ENCODE measurements at regions not wholly inside any gene's neighbourhood (a gene's known extent, or its start where the extent isn't known, plus 50 kb on each side); places are given as distances from the start of the nearest gene placed in this dataset.
"Not testable (repeated sequence)": the region's sequence is repeated elsewhere in the genome, so short reads cannot be mapped to it uniquely, and the experiment has no call there.

DNA sequence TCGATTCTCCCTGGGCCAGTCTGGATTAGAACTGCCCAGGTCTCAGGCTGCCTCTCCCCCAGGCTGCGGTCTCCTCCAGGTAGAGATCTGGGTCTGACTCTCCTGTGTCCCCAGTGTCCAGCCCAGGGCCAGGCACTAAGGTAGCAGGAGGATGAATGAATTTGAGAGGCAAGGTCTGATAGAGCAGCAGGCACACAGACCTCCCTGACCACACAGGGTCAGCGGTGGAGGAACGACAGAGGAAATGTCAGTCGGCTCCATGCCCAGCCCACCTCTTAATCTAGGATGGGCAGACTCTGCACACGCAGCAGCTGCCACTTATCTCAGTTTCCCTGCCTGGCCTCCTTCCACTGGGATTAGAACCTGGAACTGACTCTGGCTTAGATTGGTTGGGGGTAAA lies 272.7 kb upstream of the MVB12B start:
- in situ Hi-C loops (cut with HindIII; ENCODE audit: low sequenced_read_pairs), result no loop called here
- no peak for DNase-seq (ENCODE audit: low spot score)

DNA sequence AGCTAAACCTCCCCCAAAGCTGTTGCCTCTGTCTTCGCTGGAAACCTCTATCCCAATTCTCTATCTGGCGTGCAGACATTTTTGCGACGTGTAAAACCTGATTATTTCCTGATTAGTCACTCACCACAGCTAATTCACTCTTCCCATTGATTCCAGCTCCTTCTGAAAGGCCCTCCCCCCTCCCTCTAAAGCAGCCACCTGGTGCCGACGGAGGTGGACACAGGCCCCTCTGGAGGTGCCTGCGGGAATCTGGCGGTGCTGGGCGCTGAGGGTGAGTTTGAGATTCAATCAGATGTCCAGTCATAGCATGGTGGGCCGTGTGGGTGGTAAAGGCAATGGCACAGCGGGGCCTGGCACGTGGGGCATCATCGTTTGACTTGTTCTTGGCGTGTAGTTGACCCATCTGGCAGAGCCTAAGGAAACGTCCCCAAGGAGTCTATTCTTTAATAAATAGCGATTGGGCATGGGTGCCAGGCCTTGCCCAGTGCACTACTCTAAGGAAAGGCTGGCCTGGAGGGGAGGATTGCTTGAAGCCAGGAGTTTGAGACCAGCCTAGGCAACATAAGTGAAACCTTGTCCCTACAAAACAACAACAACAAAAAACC lies 271.1 kb upstream of the MVB12B start:
- in situ Hi-C loops (cut with HindIII; ENCODE audit: low sequenced_read_pairs), result no loop called here
- no peak for DNase-seq (ENCODE audit: low spot score)

- DNase-seq (ENCODE audit: low spot score), result no peak
- in situ Hi-C loops (cut with HindIII; ENCODE audit: low sequenced_read_pairs), result no loop called here
Observed at GRCh38 chr9:126056312-126057021, 270.2 kb upstream of the MVB12B start.

- no peak for DNase-seq (ENCODE audit: low spot score)
- in situ Hi-C loops (cut with HindIII; ENCODE audit: low sequenced_read_pairs), result no loop called here
Observed at GRCh38 chr9:126057121-126057825, 269.4 kb upstream of the MVB12B start.

DNA sequence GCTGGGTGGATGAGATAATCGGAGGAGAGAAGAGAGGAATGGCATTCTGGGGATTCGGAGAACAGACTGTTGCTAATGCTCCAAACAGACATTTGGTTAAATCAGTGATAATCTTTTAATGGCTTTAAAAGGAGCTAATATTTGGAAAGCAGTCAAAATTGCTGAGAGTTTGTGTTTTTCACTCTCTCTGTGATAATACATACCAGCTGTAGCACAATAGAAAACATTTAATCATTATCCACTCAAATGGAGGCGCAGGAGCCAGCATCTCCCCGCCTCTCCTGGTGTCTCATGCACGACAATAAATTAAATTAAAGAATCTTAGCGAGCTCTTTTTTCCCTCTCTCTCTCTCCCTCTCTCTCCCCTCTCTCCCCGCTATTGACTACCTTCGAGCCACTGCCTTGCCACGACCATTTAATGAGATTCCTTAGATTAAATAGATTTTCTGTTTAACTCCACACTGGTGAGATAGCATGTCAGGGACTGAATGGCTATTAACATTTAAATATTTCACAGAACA lies 268.6 kb upstream of the MVB12B start:
- no peak for DNase-seq (ENCODE audit: low spot score)
- in situ Hi-C loops (cut with HindIII; ENCODE audit: low sequenced_read_pairs), result no loop called here

GRCh38 chr9:126058591-126058990 lies 268.0 kb upstream of the MVB12B start:
- DNase-seq (ENCODE audit: low spot score), result no peak
- in situ Hi-C loops (cut with HindIII; ENCODE audit: low sequenced_read_pairs), result no loop called here

GRCh38 chr9:126061575-126061974 lies 265.1 kb upstream of the MVB12B start:
- in situ Hi-C loops (cut with HindIII; ENCODE audit: low sequenced_read_pairs), result no loop called here
- no peak for DNase-seq (ENCODE audit: low spot score)

DNA sequence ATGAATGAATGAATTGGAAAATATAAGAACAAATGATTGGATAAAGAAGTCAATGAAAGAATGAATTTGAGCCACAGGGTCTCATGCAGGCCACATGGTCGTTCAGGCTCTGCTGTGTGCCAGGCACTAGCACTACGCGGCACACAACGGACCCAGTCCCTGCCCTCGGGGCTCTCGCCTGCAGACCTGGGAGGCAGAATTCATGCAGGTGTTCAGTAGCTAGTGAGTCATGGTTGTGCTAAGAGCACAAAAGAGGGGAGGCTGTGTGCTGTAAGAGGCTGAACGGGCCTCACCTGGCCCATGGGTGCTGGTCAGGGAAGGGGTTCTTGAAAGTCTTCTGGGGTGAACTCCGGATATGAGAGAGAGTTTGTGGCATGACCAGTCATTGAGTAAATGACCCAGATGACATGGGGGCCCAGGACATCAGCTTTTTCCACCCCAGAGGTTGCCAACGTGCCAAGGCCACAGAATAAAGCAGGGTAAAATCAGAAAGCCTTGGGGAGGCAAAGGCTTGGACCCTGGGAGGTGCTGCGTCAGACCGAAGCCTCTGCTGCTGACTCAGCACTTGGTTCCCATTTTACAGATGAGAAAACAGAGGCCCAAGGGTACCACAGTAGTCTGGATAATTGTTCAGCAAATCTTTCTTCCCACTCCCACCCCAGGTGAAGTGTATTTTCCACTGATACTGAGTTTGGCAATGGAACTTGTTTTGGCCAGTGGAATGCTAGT lies 264.3 kb upstream of the MVB12B start:
- no peak for DNase-seq (ENCODE audit: low spot score)
- in situ Hi-C loops (cut with HindIII; ENCODE audit: low sequenced_read_pairs), result no loop called here

DNA sequence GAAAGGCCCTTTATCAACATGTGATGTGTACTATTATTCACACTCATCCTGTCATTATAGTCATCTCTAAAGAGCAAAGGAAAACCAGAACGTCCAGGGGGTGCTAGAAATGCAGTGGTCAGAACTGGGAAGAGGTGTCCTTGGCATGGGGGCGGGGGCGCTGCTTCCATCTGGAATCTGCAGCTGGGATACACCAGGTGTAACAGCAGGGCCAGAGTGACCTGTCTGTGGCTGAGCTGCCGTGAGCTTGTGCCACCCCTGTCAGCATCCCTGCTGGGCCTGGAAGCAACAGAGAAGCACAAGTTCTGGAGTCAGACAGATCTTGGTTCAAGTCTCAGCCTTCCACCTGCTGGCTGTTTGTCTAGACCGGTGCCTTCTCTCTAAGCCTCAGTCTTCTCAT lies 263.3 kb upstream of the MVB12B start:
- no peak for DNase-seq (ENCODE audit: low spot score)
- in situ Hi-C loops (cut with HindIII; ENCODE audit: low sequenced_read_pairs), result no loop called here

- no peak for DNase-seq (ENCODE audit: low spot score)
- in situ Hi-C loops (cut with HindIII; ENCODE audit: low sequenced_read_pairs), result no loop called here
Observed at GRCh38 chr9:126066131-126066530, 260.5 kb upstream of the MVB12B start.

- in situ Hi-C loops (cut with HindIII; ENCODE audit: low sequenced_read_pairs), result no loop called here
- no peak for DNase-seq (ENCODE audit: low spot score)
Observed at GRCh38 chr9:126067031-126067734, 259.4 kb upstream of the MVB12B start.

DNA sequence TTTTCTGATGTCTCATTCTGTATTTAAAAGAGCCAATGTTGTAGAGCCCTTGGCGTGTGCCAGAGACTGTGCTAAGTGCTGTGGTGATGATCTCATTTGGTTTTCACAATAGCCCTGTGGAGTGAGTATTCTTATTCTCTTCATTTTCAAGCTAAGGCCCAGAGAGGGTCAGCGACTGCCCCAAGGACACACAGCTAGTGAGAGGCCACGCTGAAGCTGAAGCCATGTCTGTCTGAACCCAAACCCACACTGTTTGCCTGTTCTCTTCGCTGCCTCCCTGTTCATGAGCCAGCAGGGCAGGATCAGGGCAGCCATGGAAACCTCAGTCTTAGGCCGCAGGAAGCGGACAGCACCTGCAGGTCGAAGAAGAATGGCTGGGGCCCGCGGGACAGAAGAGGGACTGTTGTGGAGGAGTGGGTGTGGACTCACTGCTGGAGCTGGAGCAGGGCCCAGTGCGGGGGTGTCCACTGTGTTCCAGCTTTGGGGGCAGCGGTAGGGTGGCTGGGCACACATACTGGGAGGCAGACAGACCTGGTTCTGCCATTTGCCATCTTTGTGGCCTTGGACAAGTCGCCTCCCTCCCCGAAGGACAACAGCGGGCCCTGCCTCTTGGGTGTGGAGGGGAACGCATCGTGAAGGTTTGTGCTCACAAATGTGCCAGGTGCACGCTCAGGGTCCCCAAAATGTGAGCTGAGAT lies 257.9 kb upstream of the MVB12B start:
- in situ Hi-C loops (cut with HindIII; ENCODE audit: low sequenced_read_pairs), result no loop called here
- DNase-seq (ENCODE audit: low spot score), result no peak

DNA sequence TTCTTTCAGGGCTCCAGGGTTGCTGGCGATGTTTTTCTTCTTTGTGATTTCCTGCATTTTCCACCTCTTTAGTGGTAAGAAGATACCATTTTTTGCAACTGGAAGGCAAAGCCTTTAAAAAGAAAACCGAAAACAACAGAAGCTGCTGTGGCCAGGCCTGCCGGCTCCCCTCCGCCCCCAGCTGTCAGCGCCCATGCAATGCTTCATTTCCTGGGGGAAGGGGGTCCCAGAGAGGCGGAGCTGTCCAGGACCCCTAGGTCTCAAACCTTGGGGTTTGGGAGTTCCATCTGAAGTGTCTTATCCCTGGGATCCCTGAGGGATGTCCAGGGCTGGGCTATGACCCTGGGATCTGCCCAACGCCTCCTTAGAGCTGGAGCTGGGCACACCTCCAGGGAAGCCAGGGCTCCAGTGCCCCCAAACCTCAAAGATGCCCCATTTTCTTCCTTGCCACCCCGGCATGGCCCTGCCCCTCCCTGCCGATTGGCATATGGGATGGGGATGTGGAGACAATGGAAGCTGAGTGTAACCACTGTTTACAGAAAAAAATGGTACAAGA lies 257.2 kb upstream of the MVB12B start:
- DNase-seq (ENCODE audit: low spot score), result no peak
- in situ Hi-C loops (cut with HindIII; ENCODE audit: low sequenced_read_pairs), result no loop called here

DNA sequence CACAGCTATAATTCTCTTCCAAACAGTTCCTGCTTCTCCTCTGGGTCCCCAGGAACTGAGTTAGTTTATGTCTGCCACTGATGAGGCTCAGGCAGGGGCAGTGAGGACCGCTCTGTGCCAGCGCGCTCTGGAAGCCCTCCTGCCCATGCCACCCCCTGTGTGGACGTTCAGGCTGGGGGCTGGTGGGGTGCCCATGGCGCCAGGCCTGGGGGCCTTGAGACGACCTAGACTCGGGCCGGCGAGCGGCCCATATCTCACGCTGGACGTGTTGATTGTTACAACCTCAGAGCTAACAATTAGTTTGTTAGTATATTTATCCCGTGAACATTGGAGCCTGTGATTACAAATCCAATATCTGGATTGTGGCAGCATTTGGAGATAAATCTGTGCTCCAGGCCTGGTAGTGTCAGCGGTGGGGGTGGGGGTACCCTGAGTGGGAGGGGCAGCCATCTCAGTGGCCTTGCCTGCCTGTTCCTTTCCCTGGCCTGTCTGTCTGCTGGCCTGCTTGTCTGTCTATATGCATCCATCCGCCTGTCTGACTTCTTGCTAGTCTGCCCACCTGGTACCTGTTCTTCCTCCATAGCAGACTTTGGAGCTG lies 256.5 kb upstream of the MVB12B start:
- in situ Hi-C loops (cut with HindIII; ENCODE audit: low sequenced_read_pairs), result no loop called here
- no peak for DNase-seq (ENCODE audit: low spot score)

DNA sequence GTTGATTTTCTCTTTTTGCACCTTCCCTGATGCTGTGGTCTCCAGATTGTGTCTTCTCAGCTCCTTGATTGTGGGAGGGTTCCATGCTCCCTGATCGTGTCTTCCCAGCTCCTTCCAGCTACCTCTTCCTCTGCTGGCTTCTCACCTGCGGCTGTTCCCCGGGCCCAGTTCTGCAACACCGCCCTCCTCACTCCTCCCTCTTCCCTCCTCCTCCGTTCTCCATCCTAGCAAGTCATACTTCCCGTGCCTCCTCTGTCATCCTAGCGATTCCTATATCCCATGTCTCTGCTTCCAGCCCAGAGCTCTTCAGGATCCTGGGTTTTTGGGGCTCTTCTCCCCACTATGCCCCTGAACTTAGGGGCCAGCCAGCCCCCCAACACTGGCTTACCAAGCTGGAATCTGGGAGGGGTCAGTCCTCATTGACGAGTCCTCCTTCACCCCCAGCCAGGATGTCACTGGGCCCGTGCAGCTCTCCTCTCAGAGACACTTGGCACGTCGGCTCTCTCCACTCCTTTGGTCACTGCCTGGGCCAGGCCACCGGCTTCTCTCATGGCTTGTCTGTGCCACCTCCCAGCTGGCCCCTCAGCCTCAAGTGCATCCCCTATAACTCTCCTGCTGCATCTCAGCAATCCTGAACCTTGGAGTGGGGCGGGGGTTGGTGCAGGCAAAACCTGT lies 255.4 kb upstream of the MVB12B start:
- DNase-seq (ENCODE audit: low spot score), result no peak
- in situ Hi-C loops (cut with HindIII; ENCODE audit: low sequenced_read_pairs), result no loop called here

- in situ Hi-C loops (cut with HindIII; ENCODE audit: low sequenced_read_pairs); DNase-seq (ENCODE audit: low spot score): not testable (repeated sequence)
Observed at GRCh38 chr9:126077656-126078055, 249.0 kb upstream of the MVB12B start.

DNA sequence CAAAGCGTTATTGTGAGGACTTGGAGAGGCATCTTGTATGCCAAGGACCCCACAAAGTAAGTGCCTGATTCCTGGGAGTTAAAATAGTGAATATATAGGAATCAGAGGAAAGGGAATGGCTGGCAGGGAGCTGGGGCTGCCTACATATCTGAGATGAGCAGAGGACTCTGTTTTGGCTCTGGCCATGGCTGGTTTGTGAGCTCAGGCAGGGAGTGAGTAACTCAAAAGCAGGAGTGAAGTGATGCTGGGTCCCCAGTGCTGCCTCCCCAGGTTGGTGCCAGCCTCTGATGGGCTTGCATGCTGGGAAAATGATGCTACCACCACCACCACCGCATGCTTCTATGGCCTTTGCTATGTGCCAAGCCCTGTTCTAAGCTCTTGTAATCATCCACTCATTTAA lies 246.0 kb upstream of the MVB12B start:
- in situ Hi-C loops (cut with HindIII; ENCODE audit: low sequenced_read_pairs), result no loop called here

More for the DNA sequence above, 246.0 kb upstream of the MVB12B start:
- DNase-seq (ENCODE audit: low spot score), result no peak

Measured in G401 (cell line).